ENCODE measurements at regions not wholly inside any gene's neighbourhood (a gene's known extent, or its start where the extent isn't known, plus 50 kb on each side); places are given as distances from the start of the nearest gene placed in this dataset.

GRCh38 chr6:48027704-48028435, 83.1 kb downstream of the PTCHD4 start:
- H3K4me3 ChIP-seq (ENCODE audit: low read depth, low read length): no peak overlapping the region
- TF ChIP-seq CTCF (conservative IDR thresholded peaks at IDR 0.05; ENCODE audit: low read depth, low read length): no peak
- DNase-seq (ENCODE audit: low read depth): no peak

GRCh38 chr6:48024956-48025355, 86.0 kb downstream of the PTCHD4 start:
- H3K4me3 ChIP-seq (ENCODE audit: low read depth, low read length): no peak overlapping the region
- no peak for DNase-seq (ENCODE audit: low read depth)
- no peak for TF ChIP-seq CTCF (conservative IDR thresholded peaks at IDR 0.05; ENCODE audit: low read depth, low read length)

DNA sequence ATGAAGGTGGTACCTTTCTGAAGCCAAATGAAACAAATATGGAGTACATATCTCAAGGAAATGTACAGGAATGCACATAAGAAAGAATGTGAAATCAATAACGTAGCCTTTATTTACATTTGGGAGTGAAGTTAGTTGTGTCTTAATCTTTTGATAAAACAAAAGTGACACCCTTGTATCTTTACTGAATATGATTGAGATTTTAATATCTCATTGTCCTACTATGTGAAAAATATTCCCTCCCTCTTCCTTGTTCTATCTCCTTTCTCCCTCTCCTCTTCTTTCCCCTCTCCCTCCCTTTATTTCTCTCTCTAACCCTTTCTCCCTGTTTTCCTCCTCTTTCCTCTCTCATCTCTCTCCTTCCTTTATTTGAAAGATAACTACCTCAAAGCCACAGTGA, 89.1 kb downstream of the PTCHD4 start:
- TF ChIP-seq CTCF (conservative IDR thresholded peaks at IDR 0.05; ENCODE audit: low read depth, low read length): no peak
- DNase-seq (ENCODE audit: low read depth): no peak
- no peak overlapping the region for H3K4me3 ChIP-seq (ENCODE audit: low read depth, low read length)

DNA sequence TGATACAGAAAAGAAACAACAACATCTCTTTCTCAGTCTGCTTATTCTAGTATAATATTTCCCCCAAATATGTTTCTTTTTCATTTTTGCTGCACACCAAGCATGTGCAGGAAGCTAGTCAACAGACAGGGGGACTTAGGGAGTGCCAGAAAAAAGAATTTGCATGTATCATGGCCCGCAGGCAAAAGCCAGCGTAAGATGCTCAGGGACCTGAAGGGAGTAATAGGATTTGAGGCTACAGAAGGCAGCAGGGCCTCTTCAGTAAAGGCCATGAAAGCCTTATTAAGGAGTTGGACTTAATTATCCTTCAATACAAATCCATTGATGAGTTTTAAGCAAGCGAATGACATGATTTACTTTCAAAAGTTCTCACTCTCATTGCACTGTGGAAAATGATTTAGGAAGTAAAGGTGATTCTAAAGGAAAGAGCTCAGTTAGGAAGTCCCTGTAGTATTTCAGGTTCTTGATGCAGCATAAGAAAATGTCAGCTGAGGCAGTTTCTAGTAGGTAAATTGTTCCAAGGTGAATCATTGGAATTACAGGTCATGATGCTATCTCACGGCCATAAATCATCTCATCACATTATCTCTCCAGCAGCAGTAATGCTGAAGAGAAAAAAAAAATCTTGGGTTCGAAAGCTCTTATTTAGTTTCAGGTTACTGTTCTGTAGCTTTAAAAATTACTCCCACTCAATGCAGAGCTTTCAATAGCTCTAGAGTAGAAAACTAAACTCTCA, 94.8 kb downstream of the PTCHD4 start:
- no peak overlapping the region for H3K4me3 ChIP-seq (ENCODE audit: low read depth, low read length)
- no peak for TF ChIP-seq CTCF (conservative IDR thresholded peaks at IDR 0.05; ENCODE audit: low read depth, low read length)
- DNase-seq (ENCODE audit: low read depth): no peak

GRCh38 chr6:47992809-47993208, 118.2 kb downstream of the PTCHD4 start:
- no peak for DNase-seq (ENCODE audit: low read depth)
- no peak overlapping the region for H3K4me3 ChIP-seq (ENCODE audit: low read depth, low read length)
- no peak for TF ChIP-seq CTCF (conservative IDR thresholded peaks at IDR 0.05; ENCODE audit: low read depth, low read length)

GRCh38 chr6:47983491-47983890, 127.5 kb downstream of the PTCHD4 start:
- no peak for DNase-seq (ENCODE audit: low read depth)
- no peak for TF ChIP-seq CTCF (conservative IDR thresholded peaks at IDR 0.05; ENCODE audit: low read depth, low read length)
- H3K4me3 ChIP-seq (ENCODE audit: low read depth, low read length): no peak overlapping the region

Data from epithelial cell of proximal tubule (primary cell).